BE2C (cell line): ENCODE measurements at regions not wholly inside any gene's neighbourhood (a gene's known extent, or its start where the extent isn't known, plus 50 kb on each side); places are given as distances from the start of the nearest gene placed in this dataset.

Experiments
- DNase-seq: peaks from one replicate; pipeline ENCODE4 v3.0.0-alpha.2; 2020
- H3K27me3 ChIP-seq: fragments of 250-450 bp; sonication (Bioruptor Pico); 2 replicates; pipeline ENCODE4 v1.5.1; 2020; ENCODE audit warnings: mild to moderate bottlenecking
- H3K36me3 ChIP-seq: fragments of 250-450 bp; sonication (Bioruptor Pico); 2 replicates; pipeline ENCODE4 v1.5.1; 2020; ENCODE audit warnings: mild to moderate bottlenecking
- H3K4me1 ChIP-seq: fragments of 250-450 bp; sonication (Bioruptor Pico); 2 replicates; pipeline ENCODE4 v1.5.1; 2020
- H3K4me3 ChIP-seq: 2 replicates; pipeline ENCODE4 v1.5.1; 2011; ENCODE audit warnings: low read depth, low read length
- H3K9me3 ChIP-seq: fragments of 250-450 bp; sonication (Bioruptor Pico); 2 replicates; pipeline ENCODE4 v1.5.1; 2020
- CTCF ChIP-seq: IDR thresholded peaks from 2 replicates; pipeline ENCODE4 v1.5.1; 2012; ENCODE audit warnings: mild to moderate bottlenecking, low read depth, low read length

GRCh38 chr3:117444175-117444574 lies 734.6 kb downstream of the TUSC7 start:
- TF ChIP-seq CTCF, result no peak
- no peaks in the 10 kb centered on the region for H3K27me3 ChIP-seq
- no peaks in the 10 kb centered on the region for H3K9me3 ChIP-seq
- H3K4me1 ChIP-seq, result peaks cover 15% of the 10 kb centered on the region
- DNase-seq, result no peak
- no peak overlapping the region for H3K4me3 ChIP-seq
- H3K36me3 ChIP-seq, result no peaks in the 10 kb centered on the region

GRCh38 chr3:117447419-117447818 lies 737.8 kb downstream of the TUSC7 start:
- TF ChIP-seq CTCF, result no peak
- Histone ChIP-seq H3K27me3 (no peaks in the 10 kb centered on the region), H3K4me3 (no peak overlapping the region), H3K36me3 (no peaks in the 10 kb centered on the region), H3K9me3 (no peaks in the 10 kb centered on the region), H3K4me1 (peaks cover 2% of the 10 kb centered on the region)
- DNase-seq, result no peak

GRCh38 chr3:117450026-117450425 lies 740.4 kb downstream of the TUSC7 start:
- Histone ChIP-seq H3K9me3 (no peaks in the 10 kb centered on the region), H3K4me1 (no peaks in the 10 kb centered on the region; the same call in 1 of the 2 replicates), H3K27me3 (no peaks in the 10 kb centered on the region), H3K4me3 (no peak overlapping the region), H3K36me3 (no peaks in the 10 kb centered on the region)
- no peak for DNase-seq
- no peak for TF ChIP-seq CTCF

GRCh38 chr3:117454254-117454653 lies 744.7 kb downstream of the TUSC7 start:
- TF ChIP-seq CTCF, result peak; percentile 26
- H3K4me1 ChIP-seq, result no peaks in the 10 kb centered on the region
- no peak overlapping the region for H3K4me3 ChIP-seq
- no peak for DNase-seq
- H3K27me3 ChIP-seq, result no peaks in the 10 kb centered on the region
- no peaks in the 10 kb centered on the region for H3K36me3 ChIP-seq
- H3K9me3 ChIP-seq, result no peaks in the 10 kb centered on the region

GRCh38 chr3:117454908-117455307 lies 745.3 kb downstream of the TUSC7 start:
- Histone ChIP-seq H3K4me3 (no peak overlapping the region), H3K9me3 (no peaks in the 10 kb centered on the region), H3K4me1 (no peaks in the 10 kb centered on the region), H3K27me3 (no peaks in the 10 kb centered on the region), H3K36me3 (no peaks in the 10 kb centered on the region)
- no peak for DNase-seq
- TF ChIP-seq CTCF, result no peak

- TF ChIP-seq CTCF, result no peak
- no peaks in the 10 kb centered on the region for H3K9me3 ChIP-seq
- H3K4me3 ChIP-seq, result no peak overlapping the region
- H3K4me1 ChIP-seq, result no peaks in the 10 kb centered on the region
- no peaks in the 10 kb centered on the region for H3K36me3 ChIP-seq
- no peaks in the 10 kb centered on the region for H3K27me3 ChIP-seq
- DNase-seq, result no peak
Observed at GRCh38 chr3:117455782-117456181, 746.2 kb downstream of the TUSC7 start.
